H1 (cell line): ENCODE measurements at regions not wholly inside any gene's neighbourhood (a gene's known extent, or its start where the extent isn't known, plus 50 kb on each side); places are given as distances from the start of the nearest gene placed in this dataset.
"Not testable (repeated sequence)": the region's sequence is repeated elsewhere in the genome, so short reads cannot be mapped to it uniquely, and the experiment has no call there.

Experiments used
- CTCF ChIA-PET: fragments of 300-600 bp; sonication (Branson Sonifier 250); formaldehyde crosslinking; loops from one replicate; lab custom pipeline; 2021; ENCODE audit not compliant: partially characterized antibody; lab: Charles Lee
- POLR2A ChIA-PET: fragments of 300-600 bp; sonication (Branson Sonifier 250); formaldehyde crosslinking; loops from one replicate; lab custom pipeline; 2021; ENCODE audit warnings: inconsistent platforms; ENCODE audit not compliant: partially characterized antibody; lab: Charles Lee
- DNase-seq, 2 experiments: peaks; one replicate each; pipeline versions ENCODE4 v3.0.0 to v3.0.0-alpha.2; 2010 to 2022; ENCODE audit warnings: low spot score in 2 of 2, low read depth in 1 of 2, mixed read lengths in 1 of 2
- FAIRE-seq: peaks from 2 replicates; lab custom pipeline; 2011; peaks lifted over from hg19 to GRCh38; lab: Jason Lieb, UNC
- H2AFZ ChIP-seq: 2 replicates; pipeline ENCODE4 v1.8.1; 2012; ENCODE audit warnings: low read length, inconsistent platforms
- H2AK5ac ChIP-seq: 2 replicates; pipeline ENCODE4 v1.6.1; 2013; ENCODE audit warnings: low read depth, low read length
- H2BK120ac ChIP-seq: replicated peaks from 2 replicates; pipeline ENCODE3; 2013; ENCODE audit warnings: low read depth, low read length, inconsistent platforms
- H2BK12ac ChIP-seq: 2 replicates; pipeline ENCODE4 v1.6.1; 2013; ENCODE audit warnings: low read depth, low read length
- H2BK15ac ChIP-seq: 2 replicates; pipeline ENCODE4 v1.6.1; 2013; ENCODE audit warnings: low read length
- H2BK20ac ChIP-seq: 2 replicates; pipeline ENCODE4 v1.6.1; 2013; ENCODE audit warnings: low read length
- H2BK5ac ChIP-seq: 2 replicates; pipeline ENCODE4 v1.6.1; 2013; ENCODE audit warnings: low read depth, low read length
- H3K14ac ChIP-seq: 2 replicates; pipeline ENCODE4 v1.6.1; 2013; ENCODE audit warnings: inconsistent platforms; ENCODE audit not compliant: insufficient read length
- H3K18ac ChIP-seq: 2 replicates; pipeline ENCODE4 v1.6.1; 2013; ENCODE audit warnings: low read length; ENCODE audit errors: extremely low read depth
- H3K23ac ChIP-seq: 2 replicates; pipeline ENCODE4 v1.6.1; 2013; ENCODE audit warnings: inconsistent platforms; ENCODE audit not compliant: insufficient read length
- H3K23me2 ChIP-seq: 2 replicates; pipeline ENCODE4 v1.6.1; 2013; ENCODE audit warnings: low read depth, low read length
- H3K27ac ChIP-seq: 2 replicates; pipeline ENCODE4 v1.6.1; 2011; ENCODE audit warnings: low read depth, low read length, inconsistent platforms
- H3K27me3 ChIP-seq, 4 experiments: replicated peaks in 1 of 4; 1 replicate in 1 of 4; 2 replicates in 3 of 4; pipeline versions ENCODE4 v1.6.1 to v1.8.1; 2011 to 2013; ENCODE audit warnings: low read length in 3 of 4, mild to moderate bottlenecking in 3 of 4, inconsistent platforms in 2 of 4, mixed read lengths in 2 of 4, moderate library complexity in 1 of 4; ENCODE audit not compliant: control insufficient read depth in 3 of 4, insufficient read depth in 3 of 4; ENCODE audit errors: extremely low read depth in 1 of 4
- H3K36me3 ChIP-seq, 4 experiments: 2 replicates each; pipeline versions ENCODE4 v1.6.1 to v1.8.1; 2011 to 2013; ENCODE audit warnings: mild to moderate bottlenecking in 4 of 4, low read length in 3 of 4, moderate library complexity in 2 of 4, control low read depth in 1 of 4, inconsistent platforms in 1 of 4; ENCODE audit not compliant: insufficient read depth in 4 of 4, control insufficient read depth in 2 of 4
- H3K4ac ChIP-seq: replicated peaks from 2 replicates; pipeline ENCODE3; 2013; ENCODE audit warnings: low read length, low read depth, mixed read lengths, inconsistent platforms; ENCODE audit not compliant: insufficient read length
- H3K4me1 ChIP-seq, 4 experiments: replicated peaks in 1 of 4; 1 replicate in 1 of 4; 2 replicates in 3 of 4; pipeline versions ENCODE4 v1.6.1 to v1.8.1; 2011 to 2013; ENCODE audit warnings: low read length in 3 of 4, inconsistent platforms in 2 of 4, mixed read lengths in 1 of 4; ENCODE audit not compliant: insufficient read depth in 4 of 4, control insufficient read depth in 3 of 4
- H3K4me2 ChIP-seq, 2 experiments: 2 replicates each; pipeline versions ENCODE4 v1.6.1 to v1.8.1; 2011 to 2013; ENCODE audit warnings: low read depth in 2 of 2, low read length in 2 of 2, control low read depth in 1 of 2, inconsistent platforms in 1 of 2, mild to moderate bottlenecking in 1 of 2; ENCODE audit not compliant: insufficient read depth in 1 of 2
- H3K4me3 ChIP-seq, 4 experiments: fragments of 200-600, 300-600 bp in 1 of 4; sonication (generic), shearing (Covaris generic), sonication (Bioruptor Twin) in 1 of 4; 2 replicates each; pipeline versions ENCODE4 v1.5.1 to v1.8.1; 2011 to 2016; ENCODE audit warnings: low read length in 4 of 4, low read depth in 3 of 4, control low read depth in 2 of 4, inconsistent platforms in 2 of 4, mild to moderate bottlenecking in 2 of 4, mixed read lengths in 1 of 4, moderate library complexity in 1 of 4; ENCODE audit not compliant: insufficient read depth in 2 of 4; ENCODE audit errors: extremely low read depth in 1 of 4
- H3K56ac ChIP-seq: replicated peaks from 2 replicates; pipeline ENCODE3; 2013; ENCODE audit warnings: low read depth, mild to moderate bottlenecking, mixed read lengths, low read length, inconsistent platforms; ENCODE audit not compliant: insufficient read length
- H3K79me1 ChIP-seq: 2 replicates; pipeline ENCODE4 v1.6.1; 2013; ENCODE audit warnings: low read depth, low read length, control low read depth
- H3K79me2 ChIP-seq, 2 experiments: 2 replicates each; pipeline versions ENCODE4 v1.6.1 to v1.8.1; 2012 to 2013; ENCODE audit warnings: low read length in 2 of 2, mild to moderate bottlenecking in 2 of 2, inconsistent platforms in 1 of 2; ENCODE audit not compliant: insufficient read depth in 2 of 2, control insufficient read depth in 1 of 2
- H3K9ac ChIP-seq, 4 experiments: replicated peaks in 1 of 4; 1 replicate in 1 of 4; 2 replicates in 3 of 4; pipeline versions ENCODE4 v1.6.1 to v1.8.1; 2011 to 2013; ENCODE audit warnings: low read depth in 3 of 4, low read length in 3 of 4, control low read depth in 2 of 4, mild to moderate bottlenecking in 2 of 4, moderate library complexity in 2 of 4, inconsistent platforms in 1 of 4; ENCODE audit errors: extremely low read depth in 1 of 4
- H3K9me3 ChIP-seq, 2 experiments: 2 replicates each; pipeline versions ENCODE4 v1.6.1 to v1.8.1; 2012 to 2013; ENCODE audit warnings: mild to moderate bottlenecking in 2 of 2, moderate library complexity in 2 of 2, control low read depth in 1 of 2, inconsistent platforms in 1 of 2, low read depth in 1 of 2, low read length in 1 of 2, mixed read lengths in 1 of 2; ENCODE audit not compliant: insufficient read depth in 2 of 2
- H4K20me1 ChIP-seq, 2 experiments: replicated peaks in 1 of 2; 2 replicates each; pipeline versions ENCODE3 to v1.8.1; 2011 to 2013; ENCODE audit warnings: inconsistent platforms in 2 of 2, low read length in 2 of 2, mild to moderate bottlenecking in 1 of 2; ENCODE audit not compliant: insufficient read depth in 2 of 2, control insufficient read depth in 1 of 2
- H4K5ac ChIP-seq: 2 replicates; pipeline ENCODE4 v1.6.1; 2013; ENCODE audit warnings: low read length, low read depth, mixed read lengths, inconsistent platforms; ENCODE audit not compliant: insufficient read length
- H4K8ac ChIP-seq: 2 replicates; pipeline ENCODE4 v1.8.0; 2013; ENCODE audit warnings: mild to moderate bottlenecking, moderate library complexity, low read length, inconsistent platforms; ENCODE audit not compliant: insufficient read depth; ENCODE audit errors: extremely low read depth
- H4K91ac ChIP-seq: replicated peaks from 2 replicates; pipeline ENCODE3; 2013; ENCODE audit warnings: low read length, mixed read lengths, inconsistent platforms; ENCODE audit not compliant: insufficient read length
- WGBS, 2 experiments: shearing (Covaris generic) in 1 of 2; methylation state at CpG; one replicate each; pipeline versions ENCODE4 v1.1.6 to v1.1.7; 2013 to 2015; ENCODE audit warnings: low lambda C conversion rate in 2 of 2, mixed read lengths in 2 of 2, inconsistent platforms in 1 of 2, low coverage in 1 of 2, missing lambda C conversion rate in 1 of 2; ENCODE audit not compliant: insufficient replicate concordance in 2 of 2, insufficient coverage in 1 of 2, insufficient read length in 1 of 2; ENCODE audit errors: extremely low coverage in 1 of 2, missing lambda C conversion rate in 1 of 2; 5-methylcytosine and 5-hydroxymethylcytosine counted together

DNA sequence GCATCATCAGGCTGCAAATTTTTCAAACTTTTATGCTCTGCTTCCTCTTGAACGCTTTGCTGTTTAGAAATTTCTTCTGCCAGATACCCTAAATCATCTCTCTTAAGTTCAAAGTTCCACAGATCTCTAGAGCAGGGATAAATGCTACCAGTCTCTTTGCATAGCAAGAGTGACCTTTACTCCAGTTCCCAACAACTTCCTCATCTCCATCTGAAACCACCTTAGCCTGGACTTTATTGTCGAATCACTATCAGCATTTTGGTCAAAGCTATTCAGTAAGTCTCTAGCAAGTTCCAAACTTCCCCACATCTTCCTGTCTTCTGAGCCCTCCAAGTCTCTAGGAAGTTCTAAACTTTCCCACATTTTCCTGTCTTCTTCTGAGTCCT, 170.9 kb downstream of the MAIP1 start:
- H3K9me3 ChIP-seq, H3K23me2 ChIP-seq, DNase-seq, H3K79me2 ChIP-seq, H3K79me1 ChIP-seq, FAIRE-seq, H3K14ac ChIP-seq, H3K27me3 ChIP-seq, H3K4ac ChIP-seq, H3K18ac ChIP-seq, H2BK5ac ChIP-seq, H2BK15ac ChIP-seq, H4K91ac ChIP-seq, H3K56ac ChIP-seq, H2BK120ac ChIP-seq, H3K9ac ChIP-seq, H3K4me1 ChIP-seq, H3K36me3 ChIP-seq, H2AK5ac ChIP-seq, H2BK20ac ChIP-seq, H3K23ac ChIP-seq, H2BK12ac ChIP-seq, H3K27ac ChIP-seq, POLR2A ChIA-PET, H4K20me1 ChIP-seq, H2AFZ ChIP-seq, H4K5ac ChIP-seq, H3K4me2 ChIP-seq, H4K8ac ChIP-seq, H3K4me3 ChIP-seq: not testable (repeated sequence)
- 86% methylated on average over 2 of the region's 2 CpGs; no CpG with 5 or more reads in 1 of the 2 experiments for WGBS, 2 experiments
- CTCF ChIA-PET, result interaction anchor here (1.3 kb wide), 1 partner anchor 71 kb away, joined by 4 read pairs; no protein-coding TSS in a partner anchor

GRCh38 chr2:200126680-200127079, 171.3 kb downstream of the MAIP1 start:
- H4K5ac ChIP-seq, H2BK15ac ChIP-seq, H3K23me2 ChIP-seq, H3K9me3 ChIP-seq, FAIRE-seq, H3K18ac ChIP-seq, H2BK20ac ChIP-seq, H3K79me1 ChIP-seq, H4K8ac ChIP-seq, H2BK12ac ChIP-seq, H3K23ac ChIP-seq, H3K9ac ChIP-seq, H2BK5ac ChIP-seq, H2BK120ac ChIP-seq, H3K4me2 ChIP-seq, H3K36me3 ChIP-seq, H3K4me3 ChIP-seq, H3K27me3 ChIP-seq, H4K20me1 ChIP-seq, H3K14ac ChIP-seq, H2AK5ac ChIP-seq, POLR2A ChIA-PET, H4K91ac ChIP-seq, H3K56ac ChIP-seq, DNase-seq, H3K4me1 ChIP-seq, H3K4ac ChIP-seq, H3K79me2 ChIP-seq, H3K27ac ChIP-seq, H2AFZ ChIP-seq: not testable (repeated sequence)
- 100% methylated on average over 2 of the region's 2 CpGs; no CpG with 5 or more reads in 1 of the 2 experiments for WGBS, 2 experiments
- CTCF ChIA-PET, result interaction anchor here (1.1 to 1.3 kb wide), 2 partner anchors 29 to 72 kb away, joined by 4 read pairs; no protein-coding TSS in a partner anchor
